HepG2 (cell line): ENCODE measurements at regions not wholly inside any gene's neighbourhood (a gene's known extent, or its start where the extent isn't known, plus 50 kb on each side); places are given as distances from the start of the nearest gene placed in this dataset.

ENCODE experiments used
- BCL3 ChIP-seq: sonication (generic); formaldehyde crosslinking; IDR thresholded peaks from 2 replicates; pipeline ENCODE4 v1.5.1; 2020; ENCODE audit warnings: mild to moderate bottlenecking, missing genetic modification reagents, moderate library complexity
- CTCF ChIP-seq: sonication (generic); formaldehyde crosslinking; IDR thresholded peaks from 2 replicates; pipeline ENCODE4 v1.5.0; 2020; ENCODE audit warnings: mild to moderate bottlenecking, missing genetic modification reagents, moderate library complexity
- DR1 ChIP-seq: sonication (generic); formaldehyde crosslinking; IDR thresholded peaks from 2 replicates; pipeline ENCODE4 v1.8.0; 2021; ENCODE audit warnings: mild to moderate bottlenecking, missing genetic modification reagents, inconsistent platforms
- ZC3H13 ChIP-seq: sonication (generic); formaldehyde crosslinking; IDR thresholded peaks from 2 replicates; pipeline ENCODE4 v1.8.1; 2023; ENCODE audit warnings: mild to moderate bottlenecking, missing genetic modification reagents, moderate library complexity
- ZNF260 ChIP-seq: sonication (generic); formaldehyde crosslinking; IDR thresholded peaks from 2 replicates; pipeline ENCODE4 v1.4.0; 2020; ENCODE audit warnings: missing genetic modification reagents, low read depth, mild to moderate bottlenecking, borderline replicate concordance
- ZNF263 ChIP-seq: sonication (generic); formaldehyde crosslinking; IDR thresholded peaks from 2 replicates; pipeline ENCODE4 v1.4.0; 2020; ENCODE audit warnings: missing genetic modification reagents
- ZNF3 ChIP-seq: IDR thresholded peaks from 2 replicates; pipeline ENCODE4 v1.7.0; 2017; ENCODE audit warnings: inconsistent platforms

- TF ChIP-seq ZNF3 (CRISPR knock-in tag) (no peak), BCL3 (CRISPR knock-in tag) (no peak), ZNF263 (no peak), CTCF (CRISPR knock-in tag) (no peak), ZNF260 (CRISPR knock-in tag) (no peak), DR1 (CRISPR knock-in tag) (no peak), ZC3H13 (CRISPR knock-in tag) (no peak)
Measured at GRCh38 chr21:20313013-20313412, 685.2 kb upstream of the NCAM2 start.
